DND-41 (cell line): ENCODE measurements at regions not wholly inside any gene's neighbourhood (a gene's known extent, or its start where the extent isn't known, plus 50 kb on each side); places are given as distances from the start of the nearest gene placed in this dataset.

ENCODE experiments used
- ATAC-seq: fragments of 200-7000 bp; cut with Tn5 transposase; 3 replicates; pipeline ENCODE4 v1.9.1; 2021; ENCODE audit warnings: low read depth; ENCODE audit not compliant: insufficient read depth
- DNase-seq: peaks from one replicate; pipeline ENCODE4 v3.0.0-alpha.2; 2020
- H2AFZ ChIP-seq: 2 replicates; pipeline ENCODE4 v1.6.0; 2012; ENCODE audit warnings: low read depth, low read length
- H3K27ac ChIP-seq: 2 replicates; pipeline ENCODE4 v1.5.1; 2012; ENCODE audit warnings: low read length, inconsistent platforms
- H3K27me3 ChIP-seq: fragments of 200-600 bp; sonication (generic); 2 replicates; pipeline ENCODE4 v1.6.0; 2012; ENCODE audit warnings: low read length, mild to moderate bottlenecking, inconsistent platforms; ENCODE audit not compliant: insufficient read depth, poor library complexity
- H3K36me3 ChIP-seq: 2 replicates; pipeline ENCODE4 v1.5.1; 2012; ENCODE audit warnings: low read length, inconsistent platforms; ENCODE audit not compliant: insufficient read depth
- H3K4me1 ChIP-seq: 2 replicates; pipeline ENCODE4 v1.5.1; 2012; ENCODE audit warnings: mild to moderate bottlenecking, low read length; ENCODE audit not compliant: insufficient read depth
- H3K4me2 ChIP-seq: 2 replicates; pipeline ENCODE4 v1.6.0; 2012; ENCODE audit warnings: mild to moderate bottlenecking, moderate library complexity, low read length, inconsistent platforms; ENCODE audit not compliant: insufficient read depth
- H3K4me3 ChIP-seq, 2 experiments: fragments of 200-600 bp in 1 of 2; shearing (Covaris generic) in 1 of 2; 2 replicates each; pipeline ENCODE4 v1.5.1; 2012 to 2016; ENCODE audit warnings: inconsistent platforms in 2 of 2, low read length in 2 of 2, mild to moderate bottlenecking in 2 of 2, low read depth in 1 of 2, moderate library complexity in 1 of 2
- H3K79me2 ChIP-seq: 2 replicates; pipeline ENCODE4 v1.6.0; 2012; ENCODE audit warnings: low read length, inconsistent platforms; ENCODE audit not compliant: insufficient read depth
- H3K9ac ChIP-seq: 2 replicates; pipeline ENCODE4 v1.6.0; 2012; ENCODE audit warnings: low read depth, mild to moderate bottlenecking, inconsistent platforms, low read length, moderate library complexity
- H3K9me3 ChIP-seq: 2 replicates; pipeline ENCODE4 v1.5.1; 2012; ENCODE audit warnings: low read length, moderate library complexity, mild to moderate bottlenecking, inconsistent platforms; ENCODE audit not compliant: insufficient read depth, severe bottlenecking
- H4K20me1 ChIP-seq: 2 replicates; pipeline ENCODE4 v1.6.0; 2012; ENCODE audit warnings: low read length; ENCODE audit not compliant: insufficient read depth
- EZH2 ChIP-seq: IDR thresholded peaks from 3 replicates; pipeline ENCODE4 v1.6.1; 2012; ENCODE audit warnings: borderline replicate concordance, low read depth, mild to moderate bottlenecking, moderate library complexity, low read length, inconsistent platforms; ENCODE audit not compliant: severe bottlenecking
- TF ChIP-seq, protein P1 (sequence below): IDR thresholded peaks from 2 replicates; pipeline ENCODE4 v1.5.1; 2012; ENCODE audit warnings: borderline replicate concordance, low read length, moderate library complexity, mild to moderate bottlenecking; ENCODE audit not compliant: poor library complexity, severe bottlenecking; ENCODE audit errors: extremely low read depth

DNA sequence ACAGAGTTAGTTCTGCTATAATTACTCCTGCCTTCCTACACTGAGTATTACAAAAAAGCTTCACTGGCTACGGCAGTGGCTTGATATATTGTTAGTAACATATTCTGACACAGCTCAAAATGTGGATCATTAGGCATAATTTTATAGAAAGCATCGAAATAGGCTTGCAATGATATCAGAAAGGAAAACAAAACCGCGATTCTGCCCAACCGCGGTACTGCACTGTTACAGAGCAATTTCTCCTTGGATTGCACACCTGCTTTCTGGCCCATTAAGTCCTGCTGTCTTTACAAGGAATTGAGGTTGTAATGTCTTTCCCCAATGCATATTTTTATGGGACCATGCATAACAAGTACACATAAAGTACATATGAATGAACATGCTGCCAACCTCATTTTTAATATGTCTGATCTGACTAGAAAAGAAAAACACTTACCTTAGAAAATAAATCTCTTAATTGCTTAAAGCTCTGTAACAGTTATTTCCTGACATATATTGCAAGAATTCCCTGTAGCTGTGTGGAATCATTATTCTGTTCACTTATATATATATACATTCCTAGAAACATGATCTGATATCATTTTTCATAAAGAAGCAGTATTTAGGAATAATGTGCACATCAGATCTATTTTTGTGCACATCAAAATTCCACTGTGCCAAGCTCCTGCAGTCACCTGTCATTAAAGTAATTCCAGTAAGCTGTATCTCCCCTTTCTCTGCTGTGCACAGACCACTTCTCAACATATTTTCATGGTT is 763.9 kb downstream of the HACE1 start:
- H2AFZ ChIP-seq, result no peak overlapping the region
- H3K9me3 ChIP-seq, result no peaks in the 10 kb centered on the region
- ATAC-seq (no peak), DNase-seq (no peak)
- no peaks in the 10 kb centered on the region for H3K4me1 ChIP-seq
- H3K4me3 ChIP-seq, result no peak overlapping the region
- no peaks in the 10 kb centered on the region for H3K36me3 ChIP-seq
- no peaks in the 10 kb centered on the region for H3K79me2 ChIP-seq
- TF ChIP-seq, protein P1, sequence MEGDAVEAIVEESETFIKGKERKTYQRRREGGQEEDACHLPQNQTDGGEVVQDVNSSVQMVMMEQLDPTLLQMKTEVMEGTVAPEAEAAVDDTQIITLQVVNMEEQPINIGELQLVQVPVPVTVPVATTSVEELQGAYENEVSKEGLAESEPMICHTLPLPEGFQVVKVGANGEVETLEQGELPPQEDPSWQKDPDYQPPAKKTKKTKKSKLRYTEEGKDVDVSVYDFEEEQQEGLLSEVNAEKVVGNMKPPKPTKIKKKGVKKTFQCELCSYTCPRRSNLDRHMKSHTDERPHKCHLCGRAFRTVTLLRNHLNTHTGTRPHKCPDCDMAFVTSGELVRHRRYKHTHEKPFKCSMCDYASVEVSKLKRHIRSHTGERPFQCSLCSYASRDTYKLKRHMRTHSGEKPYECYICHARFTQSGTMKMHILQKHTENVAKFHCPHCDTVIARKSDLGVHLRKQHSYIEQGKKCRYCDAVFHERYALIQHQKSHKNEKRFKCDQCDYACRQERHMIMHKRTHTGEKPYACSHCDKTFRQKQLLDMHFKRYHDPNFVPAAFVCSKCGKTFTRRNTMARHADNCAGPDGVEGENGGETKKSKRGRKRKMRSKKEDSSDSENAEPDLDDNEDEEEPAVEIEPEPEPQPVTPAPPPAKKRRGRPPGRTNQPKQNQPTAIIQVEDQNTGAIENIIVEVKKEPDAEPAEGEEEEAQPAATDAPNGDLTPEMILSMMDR, result no peak
- no peak for TF ChIP-seq EZH2
- no peak overlapping the region for H3K27ac ChIP-seq
- H3K9ac ChIP-seq, result no peak overlapping the region
- H3K27me3 ChIP-seq, result no peaks in the 10 kb centered on the region
- H3K4me2 ChIP-seq, result no peak overlapping the region
- no peaks in the 10 kb centered on the region for H4K20me1 ChIP-seq

DNA sequence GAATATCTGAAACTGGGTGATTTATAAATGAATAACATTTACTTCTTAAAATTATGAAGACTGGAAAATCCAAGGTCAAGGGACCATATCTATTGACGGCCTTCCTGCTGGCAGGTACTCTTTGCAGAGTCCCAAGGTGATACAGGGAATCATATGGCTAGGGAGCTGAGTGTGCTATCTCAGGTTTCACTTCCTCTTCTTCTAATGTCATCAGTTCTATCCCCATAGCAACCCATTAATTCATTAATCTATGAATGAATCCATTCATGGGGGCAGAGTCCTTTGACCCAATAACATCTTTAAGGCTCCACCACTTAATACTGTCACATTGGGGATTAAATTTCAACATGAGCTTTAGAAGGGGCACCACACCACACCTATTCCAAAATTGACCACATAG is 772.0 kb downstream of the HACE1 start:
- TF ChIP-seq, protein P1, result no peak
- TF ChIP-seq EZH2, result no peak
- no peak overlapping the region for H3K4me2 ChIP-seq
- no peak overlapping the region for H2AFZ ChIP-seq
- no peaks in the 10 kb centered on the region for H3K79me2 ChIP-seq
- no peaks in the 10 kb centered on the region for H4K20me1 ChIP-seq
- no peak for DNase-seq
- no peaks in the 10 kb centered on the region for H3K36me3 ChIP-seq
- H3K27me3 ChIP-seq, result no peaks in the 10 kb centered on the region
- H3K4me1 ChIP-seq, result no peaks in the 10 kb centered on the region
- H3K9me3 ChIP-seq, result no peaks in the 10 kb centered on the region
- H3K4me3 ChIP-seq, result no peak overlapping the region
- no peak for ATAC-seq
- no peak overlapping the region for H3K9ac ChIP-seq
- no peak overlapping the region for H3K27ac ChIP-seq

DNA sequence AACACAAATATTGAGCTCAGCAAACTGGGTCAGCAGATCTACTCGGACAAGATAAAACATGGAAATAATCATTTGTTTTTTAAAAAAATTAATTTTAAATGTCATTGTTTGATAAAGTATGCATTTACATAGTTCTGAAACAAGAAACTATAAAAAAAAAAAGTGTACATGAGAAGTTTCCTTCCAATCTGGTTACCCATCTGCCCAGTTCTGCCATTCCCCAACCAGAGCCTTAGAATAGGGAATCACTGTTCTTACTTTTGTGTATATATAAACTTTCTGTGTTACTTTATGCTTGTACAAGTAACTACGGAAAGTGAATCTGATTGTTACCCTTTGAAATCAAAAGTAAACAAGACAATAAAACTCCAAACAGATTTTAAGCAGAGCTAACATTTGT is 791.4 kb downstream of the HACE1 start:
- Histone ChIP-seq H3K4me3 (no peak overlapping the region), H3K9me3 (no peaks in the 10 kb centered on the region), H3K27me3 (no peaks in the 10 kb centered on the region), H3K9ac (no peak overlapping the region), H2AFZ (no peak overlapping the region), H3K36me3 (no peaks in the 10 kb centered on the region), H3K4me2 (no peak overlapping the region), H3K79me2 (no peaks in the 10 kb centered on the region), H3K4me1 (no peaks in the 10 kb centered on the region), H3K27ac (no peak overlapping the region), H4K20me1 (no peaks in the 10 kb centered on the region)
- ATAC-seq, result no peak
- TF ChIP-seq, protein P1, result no peak
- no peak for DNase-seq
